GM21360 (cell line): ENCODE measurements at regions not wholly inside any gene's neighbourhood (a gene's known extent, or its start where the extent isn't known, plus 50 kb on each side); places are given as distances from the start of the nearest gene placed in this dataset.
"Not testable (repeated sequence)": the region's sequence is repeated elsewhere in the genome, so short reads cannot be mapped to it uniquely, and the experiment has no call there.

Experiments
- ATAC-seq: cut with Tn5 transposase; IDR thresholded peaks from one replicate; pipeline ENCODE4 v1.9.1; 2021; ENCODE audit warnings: mild to moderate bottlenecking, moderate library complexity; ENCODE audit not compliant: unreplicated experiment

DNA sequence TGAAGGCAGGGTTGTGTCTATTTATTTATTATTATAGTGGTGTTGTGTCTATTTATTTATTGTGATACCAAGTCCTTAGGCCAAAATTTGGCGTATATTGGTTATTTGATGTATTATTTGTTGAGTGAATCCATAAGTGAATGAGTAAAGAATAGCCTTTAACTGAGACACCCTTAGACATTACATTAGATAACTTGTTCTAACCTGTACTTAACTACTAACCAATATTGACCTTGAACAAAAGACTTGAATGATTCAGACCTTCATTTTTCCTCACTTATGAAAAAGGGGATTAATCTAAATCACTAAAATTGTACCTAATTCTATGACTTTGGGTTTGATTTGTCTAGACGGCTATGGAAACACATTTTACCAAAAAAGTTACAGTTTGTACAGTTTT lies 370.5 kb downstream of the JRKL start:
- no peak for ATAC-seq

DNA sequence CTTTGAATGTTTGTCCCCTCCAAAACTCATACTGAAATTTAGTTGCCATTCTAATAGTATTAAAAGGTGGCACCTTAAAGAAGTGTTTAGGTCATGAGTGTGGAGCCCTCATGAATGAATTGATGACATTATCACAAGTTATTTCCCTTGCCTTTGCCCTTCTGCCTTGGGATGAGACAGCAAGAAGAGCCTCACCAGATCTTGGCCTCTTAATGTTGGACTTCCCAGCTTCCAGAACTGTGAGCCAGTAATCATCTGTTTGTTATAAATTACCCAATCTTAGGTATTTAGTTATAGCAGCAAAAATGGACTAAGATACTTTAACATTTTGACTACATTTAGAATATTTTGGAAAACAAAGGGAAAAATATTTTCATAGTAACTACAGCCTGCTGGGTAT lies 371.0 kb downstream of the JRKL start:
- no peak for ATAC-seq

DNA sequence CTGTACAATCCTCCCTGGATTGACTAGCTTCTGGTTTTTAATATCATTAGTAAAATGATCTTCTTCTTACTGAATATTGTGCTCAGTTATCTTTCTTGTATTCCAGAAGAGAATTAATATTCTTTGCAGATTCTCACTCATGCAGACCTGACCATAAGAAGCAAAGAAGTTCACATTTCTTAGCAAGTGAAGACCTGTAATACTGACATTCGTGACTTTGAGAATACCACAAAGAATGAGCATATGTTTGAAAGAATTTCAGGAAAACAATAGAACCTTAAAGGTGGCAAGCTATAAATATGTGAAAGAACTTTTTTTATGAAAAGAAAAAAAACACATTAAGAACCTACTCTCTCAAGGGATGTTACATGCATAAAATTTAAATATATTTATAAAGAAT lies 371.6 kb downstream of the JRKL start:
- ATAC-seq: no peak

DNA sequence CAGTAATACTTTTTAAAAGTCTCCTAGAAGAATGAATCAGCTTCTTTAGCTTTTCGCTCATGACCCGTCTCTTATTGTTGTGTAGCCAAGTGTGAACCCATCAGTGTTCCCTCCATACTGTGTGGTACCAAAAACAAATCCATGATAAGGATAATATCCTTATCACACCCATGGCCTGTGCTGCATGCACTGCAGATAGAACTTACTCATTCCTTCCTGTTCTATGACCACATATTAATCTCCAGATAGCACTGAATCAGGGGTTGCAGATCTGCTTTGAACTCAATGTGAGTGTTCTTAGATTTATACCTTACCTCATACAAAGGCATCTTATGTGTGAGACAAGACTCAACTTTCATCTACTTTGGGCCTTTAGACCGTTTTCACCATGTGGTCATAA lies 373.4 kb downstream of the JRKL start:
- no peak for ATAC-seq

DNA sequence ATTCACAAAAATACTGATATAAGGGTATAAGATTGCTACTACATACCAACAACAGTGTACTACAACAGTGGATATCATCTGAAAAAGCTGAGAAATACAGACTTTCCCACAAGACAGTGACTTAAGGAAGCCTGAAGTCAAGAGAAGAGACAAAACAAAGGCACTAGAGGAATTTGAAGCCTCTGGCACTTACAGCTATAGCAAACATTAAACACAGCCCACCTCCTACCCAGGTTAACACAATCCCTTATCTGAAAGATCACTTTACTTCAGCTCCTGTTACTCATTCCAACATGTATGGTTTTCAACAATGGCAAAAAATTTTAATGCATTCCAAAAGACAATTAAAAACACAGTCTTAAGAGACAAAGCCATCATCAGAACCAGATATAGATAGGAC lies 388.5 kb downstream of the JRKL start:
- ATAC-seq: no peak

DNA sequence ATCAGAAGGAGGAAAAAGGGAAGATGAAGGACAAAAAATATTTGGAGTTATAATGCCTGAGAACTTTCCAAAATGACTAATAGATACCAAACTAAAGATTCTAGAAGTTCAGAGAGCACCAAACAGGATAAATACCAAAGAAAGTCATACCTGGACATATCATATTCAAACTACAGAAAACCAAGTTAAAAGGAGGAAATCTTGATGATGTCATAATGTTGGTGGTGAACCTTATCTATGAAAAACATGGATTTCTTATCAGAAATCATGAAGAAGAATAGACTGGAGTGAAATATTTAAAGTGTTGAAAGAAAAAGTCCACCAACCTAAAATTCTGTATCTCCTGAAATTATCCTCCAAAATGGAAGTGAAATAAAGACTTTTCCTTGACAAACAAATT lies 389.2 kb downstream of the JRKL start:
- ATAC-seq: no peak

DNA sequence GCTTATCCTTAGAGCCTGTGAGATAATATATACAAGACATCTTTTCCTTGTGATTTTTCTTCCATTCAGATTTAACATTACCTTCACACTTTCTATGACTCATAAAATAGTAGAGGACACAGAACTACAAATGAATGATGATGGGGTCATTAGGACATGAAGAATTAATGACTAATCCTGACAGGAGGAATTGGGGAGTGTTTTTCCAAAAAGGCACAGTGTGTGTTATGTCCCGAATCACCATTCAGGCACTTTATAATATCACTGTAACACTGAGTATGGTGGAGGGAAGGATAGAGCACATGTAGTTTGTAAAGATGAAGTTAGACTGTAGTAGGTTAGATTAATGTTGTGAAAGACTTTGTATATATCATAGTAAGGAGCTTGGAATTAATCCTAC lies 391.3 kb downstream of the JRKL start:
- ATAC-seq: no peak

DNA sequence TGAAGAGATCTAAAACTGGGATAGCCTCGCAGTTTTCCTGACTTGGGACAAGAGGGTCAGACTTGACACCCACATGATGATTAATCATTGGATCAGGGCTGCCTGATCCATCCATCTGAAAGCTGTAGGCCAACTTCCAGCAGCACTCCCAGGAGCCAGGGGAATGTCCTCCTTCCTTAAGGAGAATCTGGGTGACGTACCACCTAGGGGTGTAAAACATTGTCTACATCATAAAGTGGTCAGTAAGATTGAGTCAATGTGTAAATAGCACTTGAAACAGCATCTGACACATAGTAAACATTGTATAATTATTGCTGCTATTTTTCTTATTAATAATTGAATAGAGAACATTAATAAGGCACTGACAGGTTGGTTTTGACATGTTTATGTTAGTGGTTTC lies 392.8 kb downstream of the JRKL start:
- no peak for ATAC-seq

DNA sequence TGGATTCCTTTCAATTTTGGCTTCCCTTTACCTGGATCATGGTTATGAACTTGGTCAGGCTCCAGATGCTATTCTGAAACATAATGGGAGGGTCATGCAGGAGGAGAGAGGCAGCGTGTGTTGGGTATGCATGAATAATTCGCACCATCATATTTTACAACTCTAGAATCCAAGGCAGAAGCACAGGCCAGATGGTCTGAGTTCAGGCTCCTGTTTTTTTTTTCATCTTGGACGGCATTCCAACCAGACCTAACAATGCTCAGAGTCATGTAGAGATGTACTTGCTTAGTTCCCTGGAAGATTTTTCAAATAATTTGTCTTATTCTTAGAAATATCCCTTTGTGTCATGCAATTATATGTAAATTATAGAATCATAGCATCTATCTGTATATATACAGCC lies 393.5 kb downstream of the JRKL start:
- ATAC-seq: no peak

DNA sequence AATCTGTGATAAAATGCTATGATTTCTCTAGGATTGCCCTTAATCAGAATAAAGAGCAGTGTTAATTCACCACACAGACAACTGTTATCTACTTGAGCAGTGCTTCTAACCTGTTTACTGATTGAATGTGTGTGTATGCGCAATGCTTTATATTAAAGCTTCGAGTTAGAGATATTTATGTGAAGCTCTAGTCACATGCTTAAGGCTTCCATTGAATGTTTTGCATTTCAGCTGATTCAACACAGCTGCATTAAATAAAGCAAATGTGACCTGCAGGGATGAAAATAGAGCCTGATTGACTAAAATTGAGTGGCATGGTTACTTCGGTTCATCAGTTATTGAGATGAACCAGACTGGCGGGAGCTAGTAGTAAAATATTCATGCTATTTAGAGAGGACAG lies 395.3 kb downstream of the JRKL start:
- ATAC-seq: no peak

DNA sequence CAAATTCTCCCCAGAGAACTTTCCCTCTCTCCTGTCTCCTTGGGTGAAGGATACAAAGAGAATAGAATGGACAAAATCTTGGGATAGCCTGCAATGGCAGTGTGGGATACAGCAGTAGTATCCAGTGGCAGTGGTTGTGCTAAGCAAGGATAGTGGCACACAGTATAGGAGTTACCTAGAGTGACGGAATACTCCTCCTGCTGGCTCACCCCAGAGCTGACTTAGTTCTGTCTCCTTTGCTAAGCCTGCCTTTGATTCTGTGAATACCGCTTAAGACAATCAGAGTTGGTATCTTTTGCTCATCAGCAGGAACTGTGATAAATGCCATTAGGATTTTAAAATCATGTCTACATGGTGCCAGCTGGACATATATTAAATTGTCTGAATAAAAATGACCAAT lies 404.3 kb downstream of the JRKL start:
- ATAC-seq: no peak

DNA sequence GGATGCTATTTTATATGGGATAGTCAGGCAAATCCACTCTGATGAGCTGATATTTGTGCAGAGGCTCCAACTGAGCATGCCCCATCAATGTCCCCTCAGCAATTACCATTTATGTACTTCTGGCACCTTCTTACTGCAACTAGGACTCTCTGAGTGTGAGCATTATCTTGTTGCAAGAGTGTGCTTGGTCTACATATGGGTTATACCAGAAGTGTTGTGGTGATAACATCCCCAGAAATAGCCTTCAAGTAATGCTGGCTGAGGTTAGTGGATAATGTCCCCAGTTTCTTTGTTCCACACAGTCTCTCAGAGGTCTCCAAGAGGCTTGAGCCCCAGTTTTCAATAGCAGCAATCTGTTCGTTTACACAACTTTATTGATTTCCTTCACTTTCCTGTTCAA lies 408.6 kb downstream of the JRKL start:
- ATAC-seq: no peak

DNA sequence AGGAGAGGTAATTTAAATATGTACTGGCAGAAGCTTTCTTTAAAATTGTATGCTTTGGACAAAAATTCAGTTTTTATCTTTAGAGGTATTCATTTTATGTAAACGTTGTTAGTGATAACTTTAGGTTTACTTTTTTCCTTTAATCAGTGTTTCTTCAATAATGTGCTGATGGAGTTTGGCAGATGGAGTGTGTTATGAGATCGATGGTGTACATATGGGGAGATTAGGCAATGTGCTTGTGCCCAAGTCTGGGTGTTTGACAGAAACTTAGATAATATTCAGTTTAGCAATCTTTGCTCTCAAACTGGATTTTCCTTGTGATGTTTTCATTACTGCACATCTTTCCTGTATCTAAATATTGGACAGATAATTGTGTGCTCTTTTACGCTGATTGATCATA lies 425.4 kb downstream of the JRKL start:
- no peak for ATAC-seq

DNA sequence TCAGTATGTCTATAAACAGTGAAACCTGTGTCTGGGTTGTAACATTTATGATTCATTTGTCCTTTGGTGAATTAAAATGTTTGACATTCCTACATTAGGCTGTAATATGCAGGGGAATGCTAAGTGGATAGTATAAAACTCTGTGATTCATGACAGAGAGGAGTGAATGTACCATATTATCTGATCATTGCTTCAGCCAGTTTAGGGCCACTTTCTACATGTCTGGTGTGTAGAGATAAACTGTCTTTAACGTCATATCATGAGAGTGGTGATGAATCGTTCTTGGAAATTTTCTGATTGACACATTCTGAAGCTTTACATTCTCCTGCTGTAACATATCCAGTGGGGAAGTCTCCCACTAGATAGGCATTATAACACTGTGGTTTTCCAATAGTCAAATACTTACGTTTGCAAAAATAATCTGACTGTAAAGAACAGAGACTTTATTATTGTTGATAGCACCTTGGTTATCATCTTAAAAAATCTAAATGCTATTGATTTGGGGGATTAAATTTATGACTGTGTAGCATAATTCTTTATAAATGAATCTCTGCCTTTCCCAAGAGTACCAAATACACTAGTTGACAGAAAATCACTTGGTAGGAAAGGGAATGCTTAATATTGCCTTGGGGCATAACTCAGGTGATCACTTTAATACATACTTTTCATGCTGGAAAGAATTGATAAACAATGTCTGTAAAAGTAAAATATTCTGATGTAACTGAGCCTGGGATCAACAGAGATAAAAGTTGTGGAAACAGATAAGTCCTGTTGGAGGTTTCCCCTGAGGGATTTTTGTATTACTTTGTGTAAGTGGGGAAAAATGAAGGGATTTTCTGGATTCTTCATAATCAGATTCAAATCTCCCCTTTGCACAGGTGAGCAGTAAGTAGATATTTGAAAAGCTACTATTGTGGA lies 427.9 kb downstream of the JRKL start:
- no peak for ATAC-seq

DNA sequence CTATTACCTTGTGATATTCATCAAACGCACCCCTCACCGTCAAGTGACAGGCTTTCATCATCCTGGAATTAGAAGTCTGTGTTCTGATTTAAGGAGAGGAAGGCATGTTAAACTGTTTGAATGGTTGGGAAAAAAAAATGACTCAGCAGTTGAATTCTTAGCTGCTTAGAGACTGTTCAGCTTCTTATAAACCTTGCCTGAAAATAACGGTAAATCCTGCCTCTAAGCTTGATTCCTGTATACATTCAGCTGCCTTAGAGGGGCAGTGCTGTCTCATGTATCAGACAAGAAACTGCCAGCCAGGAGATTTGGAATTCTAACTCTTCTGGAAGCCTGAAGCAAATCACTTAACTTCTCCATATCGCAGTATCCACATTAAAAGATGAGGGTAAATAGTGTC lies 437.4 kb downstream of the JRKL start:
- ATAC-seq: no peak

DNA sequence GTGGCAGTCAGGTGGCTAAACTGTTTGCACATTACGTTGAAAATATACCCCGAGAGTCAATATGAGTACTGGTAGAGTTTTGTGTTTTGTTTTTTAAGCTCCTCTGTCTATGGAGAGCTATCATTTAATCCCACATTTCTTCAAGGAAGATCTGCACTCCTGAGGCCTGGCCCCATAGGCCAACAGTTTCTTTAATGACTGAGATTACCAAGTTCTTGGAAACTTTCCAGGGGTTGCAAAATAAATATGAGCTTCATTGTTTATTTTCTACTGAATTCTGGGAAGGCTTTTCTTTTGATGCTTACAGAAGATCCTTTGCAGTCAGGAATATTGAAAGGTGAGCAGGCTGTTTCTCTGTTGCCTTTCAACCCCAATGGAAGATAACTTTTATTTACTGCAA lies 452.0 kb downstream of the JRKL start:
- ATAC-seq: no peak

DNA sequence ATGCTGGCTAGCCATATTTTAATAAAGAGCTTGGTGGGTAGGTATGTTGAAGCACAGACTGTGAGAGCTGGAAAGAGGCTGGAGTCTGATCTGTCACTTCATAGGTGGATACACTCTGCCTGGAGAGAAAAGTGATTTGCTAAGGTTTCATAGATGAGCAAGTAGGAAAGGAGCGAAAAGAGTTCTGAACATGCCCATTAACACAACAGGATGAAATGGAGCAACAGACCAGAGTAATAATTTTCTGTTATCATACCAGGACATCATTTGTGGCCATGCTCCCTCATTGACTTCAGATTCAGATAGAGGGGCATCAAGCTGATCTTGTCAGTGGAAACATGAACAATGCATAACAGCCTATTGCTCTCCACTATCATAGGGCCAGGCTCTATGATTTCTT lies 452.9 kb downstream of the JRKL start:
- ATAC-seq: no peak

DNA sequence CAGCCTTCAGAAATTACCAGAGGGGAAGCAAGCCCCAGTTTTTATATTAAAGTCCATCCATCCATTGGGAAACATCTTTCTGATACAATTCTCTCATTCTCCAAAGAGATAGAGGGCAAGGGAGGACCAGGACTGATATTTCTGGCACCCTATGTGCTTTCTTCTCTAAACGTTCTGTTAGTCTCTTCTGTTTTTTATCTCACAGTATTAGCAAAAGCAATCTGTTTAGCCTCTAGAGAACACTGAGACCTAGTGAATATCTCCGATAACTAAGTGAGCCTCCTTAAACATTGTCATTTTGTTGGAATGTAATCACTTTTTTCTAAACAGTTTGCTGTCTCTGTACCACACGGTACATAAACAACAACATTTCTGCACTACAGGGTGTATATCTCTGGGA lies 464.6 kb downstream of the JRKL start:
- ATAC-seq: no peak

DNA sequence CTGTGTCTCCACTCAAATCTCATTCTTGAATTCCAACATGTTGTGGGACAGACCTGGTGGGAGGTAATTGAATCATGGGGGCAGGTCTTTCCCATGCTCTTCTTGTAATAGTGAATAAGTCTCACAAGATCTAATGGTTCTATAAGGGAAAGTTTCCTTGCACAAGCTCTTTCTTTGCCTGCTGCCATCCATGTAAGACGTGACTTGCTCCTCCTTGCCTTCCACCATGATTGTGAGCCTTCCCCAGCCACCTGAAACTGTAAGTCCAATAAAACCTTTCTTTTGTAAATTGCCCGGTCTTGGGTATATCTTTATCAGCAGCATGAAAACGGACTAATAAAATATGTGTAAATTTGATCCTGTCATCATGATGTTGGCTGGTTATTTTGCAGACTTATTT lies 471.9 kb downstream of the JRKL start:
- ATAC-seq: not testable (repeated sequence)

DNA sequence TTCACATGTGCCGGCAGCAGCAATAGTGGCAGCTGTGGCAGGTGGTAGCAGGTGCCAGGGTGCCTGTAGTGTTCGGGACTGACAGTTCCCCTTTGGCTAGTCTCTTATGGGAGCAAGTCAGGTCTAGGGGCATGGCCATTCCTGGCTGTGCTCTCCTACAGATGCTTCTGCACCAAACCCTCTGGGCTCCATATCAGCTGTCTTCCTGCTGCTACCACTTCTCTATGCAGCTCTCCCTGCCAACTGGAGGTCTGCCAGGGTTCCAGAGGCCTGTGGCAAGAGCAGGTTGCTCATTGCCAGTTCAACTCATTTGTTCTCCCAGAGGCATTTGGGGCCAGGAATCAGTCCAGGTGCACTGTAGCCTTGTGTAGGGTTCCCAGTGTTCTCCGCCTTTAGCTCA lies 473.7 kb downstream of the JRKL start:
- ATAC-seq: no peak

DNA sequence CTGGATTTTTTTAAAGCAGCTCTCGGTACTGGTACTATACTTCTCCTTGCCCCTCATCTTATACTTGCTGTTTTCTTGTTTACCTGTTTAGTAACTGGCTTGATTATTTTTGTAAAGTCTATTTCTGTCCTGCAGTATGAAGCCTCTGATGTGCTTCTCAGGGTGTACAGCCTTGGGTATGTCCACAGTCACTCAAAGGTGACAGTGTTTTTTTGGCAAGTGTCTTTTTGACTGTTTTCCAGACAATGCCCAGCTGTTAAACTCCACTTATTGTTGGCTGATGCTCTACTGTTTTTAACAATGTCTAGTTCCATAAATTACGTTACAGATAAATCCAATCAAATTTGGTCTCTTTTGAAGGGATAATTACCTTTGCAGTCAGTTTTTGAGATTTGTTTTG lies 475.2 kb downstream of the JRKL start:
- no peak for ATAC-seq

DNA sequence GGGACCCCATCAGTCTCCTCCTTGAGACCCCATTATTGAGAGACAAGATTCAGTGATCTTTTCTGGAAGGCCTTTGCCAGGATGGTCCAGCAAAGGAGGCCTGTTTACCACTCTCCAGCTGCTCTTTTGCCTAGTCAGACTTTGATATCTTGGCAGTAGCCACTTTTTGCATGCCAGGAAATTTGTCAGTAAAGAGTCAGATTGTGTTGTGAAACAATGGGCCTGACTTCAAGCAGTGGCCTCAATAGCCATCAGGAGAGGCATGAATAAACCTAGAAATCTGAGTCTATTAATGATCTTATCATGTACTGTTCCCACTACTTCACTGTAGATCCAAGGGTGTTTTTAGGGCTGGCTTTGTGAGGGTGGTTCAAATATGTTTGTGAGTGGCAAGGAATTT lies 479.4 kb downstream of the JRKL start:
- ATAC-seq: no peak

DNA sequence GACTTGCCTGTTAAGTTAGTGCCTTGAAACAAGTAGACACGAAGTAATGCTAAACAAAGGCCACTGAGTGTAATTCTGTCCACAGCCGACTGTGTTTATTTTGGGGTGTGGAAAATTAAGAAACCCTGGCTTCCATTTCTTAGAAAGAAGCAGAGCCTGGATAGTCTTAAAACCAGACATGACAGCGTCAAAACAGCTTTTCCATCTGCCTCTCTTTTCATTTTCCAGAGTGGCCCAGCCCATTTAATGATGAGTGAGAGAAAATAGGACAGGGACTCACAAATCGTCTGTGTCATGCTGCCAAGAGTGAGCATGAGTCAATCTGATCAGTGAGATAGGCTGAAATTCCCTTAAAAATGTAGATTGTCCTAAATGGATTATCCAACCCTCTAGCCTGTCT lies 485.9 kb downstream of the JRKL start:
- no peak for ATAC-seq
